H1 (cell line): ENCODE measurements at regions not wholly inside any gene's neighbourhood (a gene's known extent, or its start where the extent isn't known, plus 50 kb on each side); places are given as distances from the start of the nearest gene placed in this dataset.

Source experiments
- ATF2 ChIP-seq: IDR thresholded peaks from 2 replicates; pipeline ENCODE4 v1.6.1; 2012; ENCODE audit warnings: low read length, inconsistent platforms

GRCh38 chr1:188641566-188642211 lies 1812.9 kb downstream of the PLA2G4A start (continued):
- TF ChIP-seq ATF2, result no peak
